DOHH2 (cell line): ENCODE measurements at regions not wholly inside any gene's neighbourhood (a gene's known extent, or its start where the extent isn't known, plus 50 kb on each side); places are given as distances from the start of the nearest gene placed in this dataset.
"Not testable (repeated sequence)": the region's sequence is repeated elsewhere in the genome, so short reads cannot be mapped to it uniquely, and the experiment has no call there.

Experiments used
- H3F3A ChIP-seq: fragments of 200-600 bp; sonication (generic), shearing (Covaris generic); 2 replicates; pipeline ENCODE4 v1.6.0; 2016; ENCODE audit warnings: antibody characterized with exemption, mild to moderate bottlenecking; ENCODE audit not compliant: control insufficient read depth, insufficient read depth
- H3K27ac ChIP-seq: fragments of 200-600 bp; sonication (generic); 2 replicates; pipeline ENCODE4 v1.5.1; 2014; ENCODE audit warnings: low read depth, mild to moderate bottlenecking, low read length, moderate library complexity
- H3K27me3 ChIP-seq: fragments of 200-600 bp; sonication (generic); 2 replicates; pipeline ENCODE4 v1.6.1; 2014; ENCODE audit warnings: mild to moderate bottlenecking, low read length, mixed read lengths; ENCODE audit not compliant: control insufficient read depth
- H3K36me3 ChIP-seq: fragments of 200-600 bp; sonication (generic); 2 replicates; pipeline ENCODE4 v1.6.1; 2014; ENCODE audit warnings: mild to moderate bottlenecking, low read length, moderate library complexity, mixed read lengths; ENCODE audit not compliant: control insufficient read depth
- H3K4me1 ChIP-seq: fragments of 200-600 bp; sonication (generic); 2 replicates; pipeline ENCODE4 v1.6.1; 2014; ENCODE audit warnings: mild to moderate bottlenecking, low read length, mixed read lengths; ENCODE audit not compliant: control insufficient read depth
- H3K4me2 ChIP-seq: fragments of 200-600 bp; sonication (generic); 2 replicates; pipeline ENCODE4 v1.6.0; 2014; ENCODE audit warnings: mild to moderate bottlenecking, low read length, moderate library complexity
- H3K4me3 ChIP-seq: fragments of 200-600 bp; sonication (generic); 2 replicates; pipeline ENCODE4 v1.5.1; 2014; ENCODE audit warnings: mild to moderate bottlenecking, low read length, mixed read lengths
- H3K79me2 ChIP-seq: fragments of 200-600 bp; sonication (generic); 2 replicates; pipeline ENCODE4 v1.6.1; 2014; ENCODE audit warnings: mild to moderate bottlenecking, low read length, mixed read lengths; ENCODE audit not compliant: control insufficient read depth
- H3K9me2 ChIP-seq: fragments of 200-600 bp; sonication (generic); replicated peaks from 2 replicates; pipeline ENCODE4 v1.6.1; 2014; ENCODE audit warnings: mild to moderate bottlenecking, low read length, mixed read lengths; ENCODE audit not compliant: control insufficient read depth
- H3K9me3 ChIP-seq: fragments of 200-600 bp; sonication (generic); 2 replicates; pipeline ENCODE4 v1.6.1; 2014; ENCODE audit warnings: antibody characterized with exemption, low read length, mixed read lengths; ENCODE audit not compliant: control insufficient read depth, insufficient read depth
- H4K20me1 ChIP-seq: fragments of 200-600 bp; sonication (generic); 2 replicates; pipeline ENCODE4 v1.6.0; 2014; ENCODE audit warnings: low read depth, mild to moderate bottlenecking, antibody characterized with exemption, low read length, moderate library complexity; ENCODE audit not compliant: control insufficient read depth, insufficient read depth
- CTCF ChIP-seq: fragments of 200-600 bp; sonication (generic); IDR thresholded peaks from one replicate; pipeline ENCODE4 v1.5.1; 2014; ENCODE audit warnings: antibody characterized with exemption, mild to moderate bottlenecking, low read depth, low read length; ENCODE audit not compliant: poor library complexity, severe bottlenecking
- EZH2phosphoT487 ChIP-seq: fragments of 200-600 bp; sonication (generic); IDR thresholded peaks from 2 replicates; pipeline ENCODE4 v1.6.1; 2017; ENCODE audit warnings: borderline replicate concordance, mild to moderate bottlenecking, antibody characterized with exemption, low read length, moderate library complexity, mixed read lengths

GRCh38 chr21:22796147-22796546, 1797.9 kb downstream of the NCAM2 start:
- Histone ChIP-seq H3F3A (no peaks in the 10 kb centered on the region), H3K4me2 (no peak overlapping the region), H3K27ac (no peak overlapping the region), H3K79me2 (no peaks in the 10 kb centered on the region), H3K27me3 (no peaks in the 10 kb centered on the region), H4K20me1 (no peaks in the 10 kb centered on the region), H3K9me2 (no peaks in the 10 kb centered on the region), H3K9me3 (no peaks in the 10 kb centered on the region), H3K4me3 (no peak overlapping the region), H3K36me3 (no peaks in the 10 kb centered on the region), H3K4me1 (no peaks in the 10 kb centered on the region)
- TF ChIP-seq CTCF (no peak), EZH2phosphoT487 (no peak)

- no peaks in the 10 kb centered on the region for H3K79me2 ChIP-seq
- no peaks in the 10 kb centered on the region for H3K4me1 ChIP-seq
- no peaks in the 10 kb centered on the region for H3K9me3 ChIP-seq
- no peaks in the 10 kb centered on the region for H3F3A ChIP-seq
- H3K9me2 ChIP-seq: no peaks in the 10 kb centered on the region
- H3K4me2 ChIP-seq: no peak overlapping the region
- no peaks in the 10 kb centered on the region for H3K36me3 ChIP-seq
- H3K27me3 ChIP-seq: no peaks in the 10 kb centered on the region
- no peak overlapping the region for H3K27ac ChIP-seq
- TF ChIP-seq CTCF: no peak
- TF ChIP-seq EZH2phosphoT487: no peak
- H4K20me1 ChIP-seq: no peaks in the 10 kb centered on the region
- H3K4me3 ChIP-seq: no peak overlapping the region
These were observed 1805.9 kb downstream of the NCAM2 start for GRCh38 chr21:22804151-22804550.

- no peaks in the 10 kb centered on the region for H3K79me2 ChIP-seq
- H3K9me3 ChIP-seq: no peaks in the 10 kb centered on the region
- TF ChIP-seq EZH2phosphoT487 (no peak), CTCF (no peak)
- H3K36me3 ChIP-seq: no peaks in the 10 kb centered on the region
- H3F3A ChIP-seq: no peaks in the 10 kb centered on the region
- H3K4me1 ChIP-seq: no peaks in the 10 kb centered on the region
- H4K20me1 ChIP-seq: no peaks in the 10 kb centered on the region
- H3K27me3 ChIP-seq: no peaks in the 10 kb centered on the region
- no peaks in the 10 kb centered on the region for H3K9me2 ChIP-seq
- no peak overlapping the region for H3K4me3 ChIP-seq
- H3K27ac ChIP-seq: no peak overlapping the region
- no peak overlapping the region for H3K4me2 ChIP-seq
These were observed 1808.1 kb downstream of the NCAM2 start for GRCh38 chr21:22806278-22806677.

- H3K79me2 ChIP-seq: no peaks in the 10 kb centered on the region
- no peak overlapping the region for H3K4me2 ChIP-seq
- no peaks in the 10 kb centered on the region for H3K36me3 ChIP-seq
- TF ChIP-seq CTCF: no peak
- TF ChIP-seq EZH2phosphoT487: no peak
- H4K20me1 ChIP-seq: no peaks in the 10 kb centered on the region
- no peak overlapping the region for H3K4me3 ChIP-seq
- no peaks in the 10 kb centered on the region for H3K4me1 ChIP-seq
- no peaks in the 10 kb centered on the region for H3K9me2 ChIP-seq
- H3K27me3 ChIP-seq: no peaks in the 10 kb centered on the region
- H3K9me3 ChIP-seq: 0 out of 2 replicates have a peak, but pooled peaks cover 2% of the 10 kb centered on the region
- no peak overlapping the region for H3K27ac ChIP-seq
- no peaks in the 10 kb centered on the region for H3F3A ChIP-seq
These were observed 1815.0 kb downstream of the NCAM2 start for GRCh38 chr21:22813201-22813600.

- not testable (repeated sequence) for H3K9me3 ChIP-seq, H3K4me3 ChIP-seq, H4K20me1 ChIP-seq, H3K36me3 ChIP-seq, H3F3A ChIP-seq, H3K79me2 ChIP-seq, H3K4me1 ChIP-seq, H3K4me2 ChIP-seq, H3K27me3 ChIP-seq, H3K9me2 ChIP-seq, H3K27ac ChIP-seq
These were observed 1820.7 kb downstream of the NCAM2 start for GRCh38 chr21:22818681-22819485.
